ENCODE measurements at regions not wholly inside any gene's neighbourhood (a gene's known extent, or its start where the extent isn't known, plus 50 kb on each side); places are given as distances from the start of the nearest gene placed in this dataset.

DNA sequence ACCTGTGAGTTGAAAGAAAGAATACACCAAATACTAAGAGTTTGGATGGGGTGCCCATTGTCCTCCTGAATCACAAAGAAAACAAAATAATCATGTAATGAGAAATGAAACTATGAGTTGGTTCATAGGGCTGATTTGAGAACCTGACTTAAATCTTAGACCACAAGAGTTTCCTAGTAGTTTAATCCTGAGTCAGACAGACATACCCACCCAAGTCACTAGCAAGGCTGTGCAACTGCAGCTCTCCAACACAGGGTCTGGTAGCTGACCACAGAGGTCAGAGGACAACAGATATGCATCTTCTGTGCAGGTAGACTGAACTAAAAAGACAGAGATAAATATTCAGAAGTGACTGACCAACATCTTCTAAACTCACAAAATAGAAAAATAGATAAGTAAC lies 296.3 kb upstream of the TMCO5A start:
- no peak for TF ChIP-seq CTCF (IDR thresholded peaks at IDR 0.05; ENCODE audit: low read depth, low read length, missing input control)
- TF ChIP-seq REST (IDR thresholded peaks at IDR 0.05), result no peak
- TF ChIP-seq, protein P1, sequence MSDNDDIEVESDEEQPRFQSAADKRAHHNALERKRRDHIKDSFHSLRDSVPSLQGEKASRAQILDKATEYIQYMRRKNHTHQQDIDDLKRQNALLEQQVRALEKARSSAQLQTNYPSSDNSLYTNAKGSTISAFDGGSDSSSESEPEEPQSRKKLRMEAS (IDR thresholded peaks at IDR 0.05), result no peak
- no peak for TF ChIP-seq FOXA1 (IDR thresholded peaks at IDR 0.05)
- TF ChIP-seq RXRA (IDR thresholded peaks at IDR 0.05), result no peak
- no peak for TF ChIP-seq YY1 (IDR thresholded peaks at IDR 0.05)
- no peak for TF ChIP-seq TAF1 (conservative IDR thresholded peaks at IDR 0.05)

Data from liver (tissue), 3 donors.